ACC112 (cell line): ENCODE measurements at regions not wholly inside any gene's neighbourhood (a gene's known extent, or its start where the extent isn't known, plus 50 kb on each side); places are given as distances from the start of the nearest gene placed in this dataset.

Experiments
- H2AFZ ChIP-seq: fragments of 200-600 bp; sonication (generic); one replicate; pipeline ENCODE4 v1.6.0; 2017; ENCODE audit warnings: antibody characterized with exemption, low read length; ENCODE audit not compliant: unreplicated experiment
- H3K27ac ChIP-seq: fragments of 200-600 bp; sonication (generic); 2 replicates; pipeline ENCODE4 v1.5.1; 2014; ENCODE audit warnings: low read depth, mild to moderate bottlenecking, antibody characterized with exemption, low read length, moderate library complexity
- H3K27me3 ChIP-seq: fragments of 200-600 bp; sonication (generic); 2 replicates; pipeline ENCODE4 v1.6.1; 2014; ENCODE audit warnings: mild to moderate bottlenecking, antibody characterized with exemption, low read length, moderate library complexity, mixed read lengths; ENCODE audit not compliant: insufficient read depth
- H3K36me3 ChIP-seq: fragments of 200-600 bp; sonication (generic); 2 replicates; pipeline ENCODE4 v1.6.1; 2016; ENCODE audit warnings: mild to moderate bottlenecking, antibody characterized with exemption, low read length, moderate library complexity, mixed read lengths; ENCODE audit not compliant: insufficient read depth
- H3K4me1 ChIP-seq: fragments of 200-600 bp; sonication (generic); one replicate; pipeline ENCODE4 v1.6.1; 2016; ENCODE audit warnings: low read length, mixed read lengths; ENCODE audit not compliant: insufficient read depth, unreplicated experiment, control insufficient read depth
- H3K4me3 ChIP-seq: fragments of 200-600 bp; sonication (generic); 2 replicates; pipeline ENCODE4 v1.5.1; 2014; ENCODE audit warnings: mild to moderate bottlenecking, low read depth, low read length
- H3K79me2 ChIP-seq: fragments of 200-600 bp; sonication (generic); one replicate; pipeline ENCODE4 v1.6.0; 2016; ENCODE audit warnings: low read length; ENCODE audit not compliant: control insufficient read depth, unreplicated experiment, insufficient read depth

- no peak overlapping the region for H3K27ac ChIP-seq
- H3K4me1 ChIP-seq: no peaks in the 10 kb centered on the region
- H2AFZ ChIP-seq: no peak overlapping the region
- no peaks in the 10 kb centered on the region for H3K27me3 ChIP-seq
- H3K4me3 ChIP-seq: no peak overlapping the region
- no peaks in the 10 kb centered on the region for H3K36me3 ChIP-seq
- H3K79me2 ChIP-seq: no peaks in the 10 kb centered on the region
Measured at GRCh38 chr2:123153041-123153440, 872.0 kb upstream of the CNTNAP5 start.

GRCh38 chr2:123154195-123154594 lies 870.9 kb upstream of the CNTNAP5 start:
- Histone ChIP-seq H3K27ac (no peak overlapping the region), H2AFZ (no peak overlapping the region), H3K4me3 (no peak overlapping the region), H3K27me3 (no peaks in the 10 kb centered on the region), H3K4me1 (no peaks in the 10 kb centered on the region), H3K36me3 (no peaks in the 10 kb centered on the region), H3K79me2 (no peaks in the 10 kb centered on the region)

GRCh38 chr2:123157016-123157415 lies 868.1 kb upstream of the CNTNAP5 start:
- no peaks in the 10 kb centered on the region for H3K36me3 ChIP-seq
- no peak overlapping the region for H2AFZ ChIP-seq
- H3K27ac ChIP-seq: no peak overlapping the region

GRCh38 chr2:123162400-123163016 lies 862.6 kb upstream of the CNTNAP5 start:
- Histone ChIP-seq H3K4me3 (no peak overlapping the region), H3K79me2 (no peaks in the 10 kb centered on the region), H3K27ac (no peak overlapping the region), H3K27me3 (no peaks in the 10 kb centered on the region), H3K4me1 (no peaks in the 10 kb centered on the region), H3K36me3 (no peaks in the 10 kb centered on the region), H2AFZ (no peak overlapping the region)

More at GRCh38 chr2:123157016-123157415, 868.1 kb upstream of the CNTNAP5 start:
- no peaks in the 10 kb centered on the region for H3K79me2 ChIP-seq
- H3K27me3 ChIP-seq: no peaks in the 10 kb centered on the region
- no peaks in the 10 kb centered on the region for H3K4me1 ChIP-seq
- no peak overlapping the region for H3K4me3 ChIP-seq

- Histone ChIP-seq H3K27me3 (no peaks in the 10 kb centered on the region), H3K36me3 (no peaks in the 10 kb centered on the region), H3K79me2 (no peaks in the 10 kb centered on the region), H3K27ac (no peak overlapping the region), H3K4me1 (no peaks in the 10 kb centered on the region), H3K4me3 (no peak overlapping the region), H2AFZ (no peak overlapping the region)
Measured at GRCh38 chr2:123163398-123163797, 861.7 kb upstream of the CNTNAP5 start.

- Histone ChIP-seq H3K27ac (no peak overlapping the region), H3K4me3 (no peak overlapping the region), H3K4me1 (no peaks in the 10 kb centered on the region), H3K79me2 (no peaks in the 10 kb centered on the region), H2AFZ (no peak overlapping the region), H3K27me3 (no peaks in the 10 kb centered on the region), H3K36me3 (no peaks in the 10 kb centered on the region)
Measured at GRCh38 chr2:123164216-123164615, 860.9 kb upstream of the CNTNAP5 start.

- Histone ChIP-seq H3K4me1 (no peaks in the 10 kb centered on the region), H3K36me3 (no peaks in the 10 kb centered on the region), H3K79me2 (no peaks in the 10 kb centered on the region), H2AFZ (no peak overlapping the region), H3K4me3 (no peak overlapping the region), H3K27me3 (no peaks in the 10 kb centered on the region), H3K27ac (no peak overlapping the region)
Measured at GRCh38 chr2:123165616-123166015, 859.5 kb upstream of the CNTNAP5 start.

GRCh38 chr2:123179526-123179925 lies 845.6 kb upstream of the CNTNAP5 start:
- Histone ChIP-seq H3K79me2 (no peaks in the 10 kb centered on the region), H3K4me3 (no peak overlapping the region), H3K27ac (no peak overlapping the region), H3K4me1 (no peaks in the 10 kb centered on the region), H3K36me3 (no peaks in the 10 kb centered on the region), H3K27me3 (no peaks in the 10 kb centered on the region), H2AFZ (no peak overlapping the region)

GRCh38 chr2:123195957-123196356 lies 829.1 kb upstream of the CNTNAP5 start:
- Histone ChIP-seq H3K4me3 (no peak overlapping the region), H2AFZ (no peak overlapping the region), H3K79me2 (no peaks in the 10 kb centered on the region), H3K27ac (no peak overlapping the region), H3K36me3 (no peaks in the 10 kb centered on the region), H3K4me1 (no peaks in the 10 kb centered on the region), H3K27me3 (no peaks in the 10 kb centered on the region)

GRCh38 chr2:123200035-123200434 lies 825.1 kb upstream of the CNTNAP5 start:
- Histone ChIP-seq H3K4me1 (no peaks in the 10 kb centered on the region), H3K79me2 (no peaks in the 10 kb centered on the region), H3K27ac (no peak overlapping the region), H2AFZ (no peak overlapping the region), H3K36me3 (no peaks in the 10 kb centered on the region), H3K4me3 (no peak overlapping the region), H3K27me3 (no peaks in the 10 kb centered on the region)

GRCh38 chr2:123207245-123207644 lies 817.8 kb upstream of the CNTNAP5 start:
- Histone ChIP-seq H3K4me1 (no peaks in the 10 kb centered on the region), H3K36me3 (no peaks in the 10 kb centered on the region), H3K4me3 (no peak overlapping the region), H3K27ac (no peak overlapping the region), H3K79me2 (no peaks in the 10 kb centered on the region), H3K27me3 (no peaks in the 10 kb centered on the region), H2AFZ (no peak overlapping the region)
